ENCODE measurements at regions not wholly inside any gene's neighbourhood (a gene's known extent, or its start where the extent isn't known, plus 50 kb on each side); places are given as distances from the start of the nearest gene placed in this dataset.
"Not testable (repeated sequence)": the region's sequence is repeated elsewhere in the genome, so short reads cannot be mapped to it uniquely, and the experiment has no call there.

DNA sequence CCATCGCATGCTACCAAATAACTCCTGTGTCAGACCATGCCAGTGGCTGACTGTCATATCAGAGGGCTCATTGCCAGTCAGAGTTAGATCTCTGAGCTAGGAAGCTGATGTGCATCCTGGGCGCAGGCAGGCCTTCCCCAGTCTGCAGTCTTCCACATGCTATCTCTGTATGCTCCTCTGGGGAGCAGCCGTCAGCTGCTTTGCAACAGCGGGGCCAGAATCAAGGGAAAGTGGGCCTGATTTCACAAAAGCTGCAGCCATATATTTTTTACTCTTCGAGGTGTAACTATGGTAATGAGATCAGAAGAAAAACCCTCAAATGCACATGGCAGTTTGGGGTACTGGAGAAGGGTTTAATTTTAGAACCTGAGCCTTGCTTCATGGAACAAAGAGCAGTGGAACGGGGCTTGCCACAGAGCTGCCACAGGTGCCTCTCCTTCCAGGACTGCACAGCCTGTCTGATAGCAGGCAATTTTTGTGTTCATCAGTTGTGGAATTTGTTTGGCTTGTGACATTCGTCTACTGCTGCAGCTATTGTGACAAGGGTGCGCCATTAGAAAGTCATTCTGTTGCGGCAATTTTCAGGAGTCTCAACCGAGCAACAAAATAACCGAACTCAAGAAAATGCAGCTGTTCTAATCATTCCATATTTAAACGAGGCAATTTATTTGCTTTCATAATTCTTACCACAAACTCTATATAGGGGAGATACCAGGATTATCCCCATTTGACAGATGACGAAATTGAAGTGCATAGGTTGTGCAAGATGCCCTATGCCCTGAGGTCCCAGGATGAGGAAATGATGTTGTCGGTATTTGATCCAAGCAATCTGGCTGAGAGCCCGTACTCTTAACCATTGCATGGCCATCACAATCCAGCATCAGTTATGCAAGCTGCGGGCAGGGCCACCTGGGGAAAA, 109.6 kb upstream of the CYRIA start:
- peaks cover 13% of the 10 kb centered on the region for H3K4me1 Mint-ChIP-seq (ENCODE audit: low read depth)
- no peaks in the 10 kb centered on the region for H3K36me3 Mint-ChIP-seq (ENCODE audit: low read depth)
- intact Hi-C loops (cut with micrococcal nuclease), result loop anchor here (5.0 kb wide), 1 partner anchor 897 kb away; no protein-coding TSS in a partner anchor
- H3K27me3 Mint-ChIP-seq, result peaks cover 2% of the 10 kb centered on the region
- H3K27ac Mint-ChIP-seq, result no peak overlapping the region
- H3K9me3 Mint-ChIP-seq, result peaks cover 3% of the 10 kb centered on the region
- no peak overlapping the region for H3K4me3 Mint-ChIP-seq

DNA sequence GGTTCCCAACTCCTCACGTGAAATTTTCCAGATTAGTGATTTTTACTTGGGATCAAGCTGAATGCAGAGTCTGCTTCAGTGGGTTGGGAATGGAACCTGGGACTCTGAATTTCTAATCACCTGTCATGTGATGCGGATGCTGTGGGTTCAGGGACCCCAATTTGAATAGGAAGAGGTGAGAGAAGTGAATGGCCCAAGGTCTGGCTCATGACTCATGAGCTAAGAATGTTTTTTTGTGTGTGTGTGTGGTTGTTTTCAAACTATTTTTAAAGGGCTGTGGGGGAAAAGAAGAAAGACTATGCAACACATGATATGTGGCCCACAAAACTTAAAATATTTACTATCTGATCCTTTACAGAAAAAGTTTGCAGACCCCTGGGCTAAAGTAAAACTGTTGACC, 108.5 kb upstream of the CYRIA start:
- Mint-ChIP-seq H3K9me3 (no peaks in the 10 kb centered on the region), H3K36me3 (ENCODE audit: low read depth) (no peaks in the 10 kb centered on the region), H3K4me3 (no peak overlapping the region), H3K27me3 (peaks cover 7% of the 10 kb centered on the region), H3K4me1 (ENCODE audit: low read depth) (peaks cover 13% of the 10 kb centered on the region), H3K27ac (no peak overlapping the region)
- intact Hi-C loops (cut with micrococcal nuclease), result no loop called here

DNA sequence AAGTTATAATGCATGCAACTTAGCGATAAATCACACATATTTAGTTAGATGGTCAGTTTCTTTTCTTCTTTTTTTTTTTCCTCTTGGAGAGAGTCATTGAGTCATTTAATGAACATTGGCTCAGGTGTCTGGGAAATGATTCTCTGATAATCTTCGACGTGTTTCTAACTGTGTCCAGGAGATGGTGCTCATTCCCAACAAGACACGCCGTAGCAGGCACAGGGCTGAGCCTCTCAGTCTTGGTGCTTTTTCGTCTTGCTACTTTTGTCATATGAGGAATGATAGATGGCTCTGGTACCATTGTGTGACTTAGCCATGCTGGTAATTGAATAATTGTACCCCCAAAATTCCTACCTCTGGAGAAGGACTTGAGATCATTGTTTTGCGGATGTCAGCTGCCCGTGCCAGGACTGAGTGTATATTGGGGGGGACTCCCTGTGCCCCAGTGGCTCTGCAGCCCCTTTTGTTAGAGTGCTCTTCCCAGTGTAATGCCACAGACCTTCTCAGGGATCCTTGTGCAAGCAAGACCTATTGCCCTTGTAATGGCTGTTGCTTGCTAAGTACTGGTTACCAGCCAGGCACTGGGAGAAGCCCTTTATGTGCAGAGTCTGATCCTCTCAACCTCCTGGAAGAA, 107.6 kb upstream of the CYRIA start:
- Mint-ChIP-seq H3K27ac (no peak overlapping the region), H3K27me3 (peaks cover 7% of the 10 kb centered on the region), H3K4me1 (ENCODE audit: low read depth) (peaks cover 13% of the 10 kb centered on the region), H3K4me3 (no peak overlapping the region), H3K9me3 (no peaks in the 10 kb centered on the region), H3K36me3 (ENCODE audit: low read depth) (no peaks in the 10 kb centered on the region)
- intact Hi-C loops (cut with micrococcal nuclease), result loop anchor here (1.0 to 2.0 kb wide), 3 partner anchors 127 to 536 kb away; no protein-coding TSS in a partner anchor

DNA sequence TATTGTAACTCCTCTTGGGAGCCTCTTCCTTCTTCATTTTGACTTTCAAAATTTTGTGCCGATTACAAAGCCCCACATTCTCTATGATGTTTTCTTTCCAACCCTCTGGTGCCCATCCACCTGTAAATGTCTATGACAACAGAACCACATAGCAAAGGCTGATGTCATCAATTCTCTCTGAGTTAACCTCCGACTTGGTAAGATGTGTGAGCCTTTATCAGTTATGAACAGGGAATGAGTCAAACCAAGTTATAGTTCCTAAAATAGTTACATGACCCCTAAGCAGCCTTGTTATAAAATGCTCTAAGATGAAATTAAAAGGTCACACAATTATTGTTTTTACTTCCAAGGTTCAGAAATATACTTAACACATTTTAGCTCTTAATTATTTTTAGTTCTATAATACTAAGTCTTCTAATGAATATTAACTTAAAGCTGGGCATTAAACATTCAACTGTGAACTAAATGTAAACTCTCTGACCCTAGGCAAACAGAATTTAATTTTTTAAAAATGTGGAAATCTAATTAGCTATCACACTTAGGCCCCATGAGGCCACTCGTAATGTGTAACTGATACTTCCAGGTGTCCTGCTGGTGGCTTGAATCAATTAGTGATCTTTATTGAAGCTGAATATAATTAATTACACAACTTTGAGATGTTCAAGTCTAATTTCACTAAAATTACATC, 102.3 kb upstream of the CYRIA start:
- Mint-ChIP-seq H3K27me3 (peaks cover 7% of the 10 kb centered on the region), H3K4me3 (no peak overlapping the region), H3K9me3 (no peaks in the 10 kb centered on the region), H3K27ac (no peak overlapping the region), H3K36me3 (ENCODE audit: low read depth) (no peaks in the 10 kb centered on the region), H3K4me1 (ENCODE audit: low read depth) (peaks cover 15% of the 10 kb centered on the region)
- intact Hi-C loops (cut with micrococcal nuclease), result no loop called here

DNA sequence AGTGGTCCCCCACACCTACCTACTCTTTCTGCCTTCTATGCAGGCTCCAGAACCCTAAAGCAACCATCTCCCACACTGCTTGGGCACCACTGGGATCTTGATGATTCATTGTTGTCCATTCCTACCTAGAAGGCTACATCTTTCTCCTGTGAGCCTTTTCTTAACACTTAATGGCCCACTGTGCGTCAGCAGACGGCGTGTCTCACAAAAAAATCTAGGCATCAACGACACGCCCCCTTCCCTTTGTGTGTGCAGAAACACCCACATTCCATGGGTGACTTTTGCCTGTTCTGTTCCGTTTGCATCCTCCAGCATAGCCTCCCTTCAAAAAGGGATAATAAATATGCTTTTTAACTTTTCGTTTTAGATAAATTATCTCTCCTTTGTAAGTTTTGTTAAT, 99.7 kb upstream of the CYRIA start:
- intact Hi-C loops (cut with micrococcal nuclease), result no loop called here
- Mint-ChIP-seq H3K9me3 (no peaks in the 10 kb centered on the region), H3K27ac (no peak overlapping the region), H3K36me3 (ENCODE audit: low read depth) (no peaks in the 10 kb centered on the region), H3K27me3 (peaks cover 5% of the 10 kb centered on the region), H3K4me3 (no peak overlapping the region), H3K4me1 (ENCODE audit: low read depth) (peaks cover 34% of the 10 kb centered on the region)

DNA sequence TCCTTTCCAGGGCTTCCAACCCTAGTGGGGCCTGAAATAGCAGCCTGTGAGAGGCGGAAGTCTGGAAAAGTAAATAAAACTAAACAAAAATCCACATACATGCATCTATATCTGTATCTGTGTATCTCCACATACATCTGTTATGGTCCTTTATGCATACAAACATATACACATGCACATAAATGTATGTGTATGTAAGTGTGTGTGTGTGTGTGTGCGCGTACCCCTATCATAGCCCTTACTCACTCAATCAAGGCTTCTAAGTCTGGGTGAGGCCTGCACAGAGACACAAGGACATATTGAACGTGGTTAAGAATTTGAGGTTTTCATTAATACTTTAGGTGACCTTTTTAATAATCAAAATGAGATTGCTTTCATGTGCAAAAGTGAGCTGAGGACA, 98.9 kb upstream of the CYRIA start:
- intact Hi-C loops (cut with micrococcal nuclease), result no loop called here
- H3K27ac Mint-ChIP-seq, result peak overlapping the region; percentile 61
- no peaks in the 10 kb centered on the region for H3K36me3 Mint-ChIP-seq (ENCODE audit: low read depth)
- peaks cover 41% of the 10 kb centered on the region for H3K4me1 Mint-ChIP-seq (ENCODE audit: low read depth)
- H3K27me3 Mint-ChIP-seq, result no peaks in the 10 kb centered on the region
- no peak overlapping the region for H3K4me3 Mint-ChIP-seq
- no peaks in the 10 kb centered on the region for H3K9me3 Mint-ChIP-seq

DNA sequence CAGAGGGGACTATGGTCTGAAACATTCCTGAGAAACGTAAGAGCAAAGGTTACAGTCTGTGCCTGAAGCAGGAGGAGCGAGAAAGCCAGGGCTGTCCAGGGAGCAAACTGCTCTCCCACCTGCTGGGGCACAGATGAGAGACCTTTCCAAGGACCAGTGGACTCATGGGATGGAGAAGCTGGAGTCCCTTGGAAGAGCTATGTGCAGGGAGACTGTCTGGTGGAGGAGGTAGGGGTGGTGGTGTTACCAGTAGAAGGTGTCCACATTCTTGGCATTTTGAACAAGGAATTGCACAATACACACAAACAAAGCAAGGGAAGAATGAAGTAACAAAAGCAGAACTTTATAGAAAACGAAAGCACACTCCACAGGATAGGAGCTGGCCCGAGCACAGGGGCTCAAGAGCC, 97.9 kb upstream of the CYRIA start:
- no peaks in the 10 kb centered on the region for H3K9me3 Mint-ChIP-seq
- no peaks in the 10 kb centered on the region for H3K27me3 Mint-ChIP-seq
- H3K27ac Mint-ChIP-seq, result peak overlapping the region; percentile 61
- intact Hi-C loops (cut with micrococcal nuclease), result no loop called here
- peaks cover 41% of the 10 kb centered on the region for H3K4me1 Mint-ChIP-seq (ENCODE audit: low read depth)
- no peaks in the 10 kb centered on the region for H3K36me3 Mint-ChIP-seq (ENCODE audit: low read depth)
- H3K4me3 Mint-ChIP-seq, result peak overlapping the region; percentile 38

DNA sequence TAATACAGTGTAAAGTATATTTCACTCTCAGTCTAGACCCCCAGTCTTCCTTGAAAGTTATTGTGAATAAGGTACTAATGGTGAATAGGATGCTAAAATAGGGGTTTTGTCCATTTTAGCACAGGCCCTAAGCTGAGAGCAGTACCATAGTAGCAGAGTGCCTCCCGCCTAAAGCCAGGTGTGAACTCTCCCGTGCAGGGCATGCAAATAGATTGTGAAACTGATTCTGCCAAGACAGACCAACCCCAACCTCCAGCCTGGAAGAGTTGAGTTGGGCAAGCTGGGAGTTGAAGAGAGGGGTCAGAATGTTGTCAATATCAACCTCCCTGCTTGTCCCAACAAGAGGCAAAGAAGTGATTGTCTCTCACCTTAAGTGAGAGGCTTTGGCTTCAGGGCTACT, 97.4 kb upstream of the CYRIA start:
- H3K27me3 Mint-ChIP-seq, result no peaks in the 10 kb centered on the region
- no peaks in the 10 kb centered on the region for H3K36me3 Mint-ChIP-seq (ENCODE audit: low read depth)
- no peaks in the 10 kb centered on the region for H3K9me3 Mint-ChIP-seq
- H3K27ac Mint-ChIP-seq, result peak overlapping the region; percentile 61
- intact Hi-C loops (cut with micrococcal nuclease), result no loop called here
- H3K4me1 Mint-ChIP-seq (ENCODE audit: low read depth), result peaks cover 41% of the 10 kb centered on the region
- H3K4me3 Mint-ChIP-seq, result no peak overlapping the region

DNA sequence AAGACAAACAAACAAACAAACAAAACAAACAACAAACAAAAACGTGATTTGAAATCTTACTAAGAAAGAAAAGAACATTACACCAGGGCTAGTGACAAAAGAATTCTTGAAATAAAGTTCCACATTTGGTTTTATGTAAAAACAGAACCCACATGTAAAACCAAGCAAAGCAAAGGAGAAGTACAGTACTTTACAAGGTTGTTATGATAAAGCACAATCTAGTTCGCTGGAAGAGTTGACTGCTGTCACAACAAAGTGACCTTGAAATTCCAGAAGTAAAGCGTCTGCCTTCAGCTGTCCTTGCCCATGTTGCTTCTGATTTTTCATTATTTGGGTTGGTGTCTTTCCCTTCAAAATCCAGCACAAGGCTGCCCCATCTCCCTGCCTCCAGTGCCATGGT, 94.8 kb upstream of the CYRIA start:
- Mint-ChIP-seq H3K36me3 (ENCODE audit: low read depth) (no peaks in the 10 kb centered on the region), H3K27ac (peak overlapping the region; percentile 95), H3K27me3 (no peaks in the 10 kb centered on the region), H3K4me1 (ENCODE audit: low read depth) (peaks cover 54% of the 10 kb centered on the region), H3K9me3 (no peaks in the 10 kb centered on the region), H3K4me3 (peak overlapping the region; percentile 35)
- intact Hi-C loops (cut with micrococcal nuclease), result no loop called here

DNA sequence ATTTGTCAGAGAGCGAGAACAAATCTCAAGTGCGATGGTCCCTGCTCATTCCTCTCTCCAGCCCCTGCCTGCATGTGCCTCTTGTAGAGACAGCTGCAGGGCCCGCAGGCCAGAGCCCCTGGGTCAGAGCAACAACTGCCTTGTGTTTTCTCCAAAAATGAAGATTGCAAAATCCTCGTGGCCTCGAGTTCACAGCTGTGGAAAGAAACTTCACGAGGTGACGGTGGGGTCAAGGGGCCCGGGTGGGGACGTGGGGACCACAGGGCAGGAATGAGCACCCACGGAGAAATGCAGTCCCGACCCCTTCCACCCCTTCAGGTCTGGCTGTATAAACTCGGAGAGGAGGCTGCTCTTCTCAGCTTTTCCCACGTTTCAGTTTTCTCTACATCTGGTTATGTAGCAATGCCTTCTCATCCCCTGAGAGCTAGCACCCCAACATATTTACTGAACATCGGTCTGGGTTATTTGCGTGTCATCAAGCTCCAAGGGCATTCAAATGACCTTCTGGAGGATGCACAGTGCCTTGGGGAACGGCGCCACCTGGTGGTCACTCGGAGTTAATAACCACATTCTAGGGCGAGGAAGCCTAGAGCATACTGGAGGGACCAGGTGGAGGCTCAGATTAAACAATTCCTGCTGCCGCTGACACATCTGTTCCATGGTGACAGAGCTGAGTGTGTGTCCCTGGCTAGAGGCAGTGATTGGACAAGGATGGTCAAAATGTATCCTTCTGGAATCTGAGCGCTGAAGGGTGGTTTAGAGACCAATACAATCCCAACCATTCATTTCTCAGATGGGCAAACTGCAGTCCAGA, 91.4 kb upstream of the CYRIA start:
- Mint-ChIP-seq H3K4me1 (ENCODE audit: low read depth) (peaks cover 45% of the 10 kb centered on the region), H3K36me3 (ENCODE audit: low read depth) (no peaks in the 10 kb centered on the region), H3K27me3 (no peaks in the 10 kb centered on the region), H3K9me3 (no peaks in the 10 kb centered on the region), H3K4me3 (no peak overlapping the region), H3K27ac (peak overlapping the region; percentile 41)
- intact Hi-C loops (cut with micrococcal nuclease), result loop anchor here (1.0 to 5.0 kb wide), 4 partner anchors 125 to 232 kb away; no protein-coding TSS in a partner anchor

DNA sequence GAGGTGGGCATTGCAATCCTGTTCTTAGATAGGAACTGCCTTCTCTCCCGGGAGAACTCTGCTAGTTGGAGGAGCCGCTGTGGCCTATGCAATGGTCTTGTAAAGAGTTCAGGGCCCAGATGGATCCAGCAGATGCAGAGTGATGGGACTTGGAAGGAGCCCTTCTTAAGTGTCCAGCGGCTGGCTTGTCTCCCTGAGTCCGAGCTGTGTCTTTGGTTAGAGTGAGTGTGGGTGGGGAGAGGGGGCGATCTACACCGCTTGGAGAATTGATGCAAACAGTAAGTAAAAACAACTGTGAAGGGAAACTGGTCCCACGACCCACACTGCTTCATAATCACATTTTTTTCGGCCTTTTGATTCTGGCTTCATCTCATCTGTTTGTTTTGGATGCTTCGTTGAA, 89.8 kb upstream of the CYRIA start:
- Mint-ChIP-seq H3K9me3 (no peaks in the 10 kb centered on the region), H3K4me3 (no peak overlapping the region), H3K27me3 (no peaks in the 10 kb centered on the region), H3K36me3 (ENCODE audit: low read depth) (no peaks in the 10 kb centered on the region), H3K27ac (no peak overlapping the region), H3K4me1 (ENCODE audit: low read depth) (peaks cover 31% of the 10 kb centered on the region)
- intact Hi-C loops (cut with micrococcal nuclease), result loop anchor here (5.0 kb wide), 1 partner anchor 123 kb away; no protein-coding TSS in a partner anchor

DNA sequence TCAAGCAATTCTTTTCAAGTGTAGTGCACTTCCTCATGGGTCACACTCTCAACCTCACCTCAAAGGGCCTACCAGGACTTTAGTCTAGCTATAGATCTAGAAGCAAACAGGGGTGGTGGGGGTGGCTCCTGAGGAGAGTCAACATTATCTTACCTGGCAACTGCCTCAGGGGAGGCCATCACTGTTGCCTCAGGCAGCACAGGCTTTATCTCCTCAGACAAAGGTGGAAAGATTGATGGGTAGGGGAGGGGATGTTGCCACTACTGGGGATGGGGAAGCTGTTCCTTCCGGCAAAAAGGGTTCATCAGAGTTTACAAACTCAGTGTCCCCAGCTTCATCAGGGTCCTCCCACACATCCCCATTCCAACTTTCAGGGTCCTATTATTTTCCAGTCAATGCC, 87.4 kb upstream of the CYRIA start:
- intact Hi-C loops (cut with micrococcal nuclease), result loop anchor here (1.0 kb wide), 1 partner anchor 11 kb away; no protein-coding TSS in a partner anchor
- not testable (repeated sequence) for H3K27me3 Mint-ChIP-seq; H3K9me3 Mint-ChIP-seq; H3K27ac Mint-ChIP-seq; H3K4me3 Mint-ChIP-seq; H3K36me3 Mint-ChIP-seq (ENCODE audit: low read depth)
- H3K4me1 Mint-ChIP-seq (ENCODE audit: low read depth), result peaks cover 44% of the 10 kb centered on the region

DNA sequence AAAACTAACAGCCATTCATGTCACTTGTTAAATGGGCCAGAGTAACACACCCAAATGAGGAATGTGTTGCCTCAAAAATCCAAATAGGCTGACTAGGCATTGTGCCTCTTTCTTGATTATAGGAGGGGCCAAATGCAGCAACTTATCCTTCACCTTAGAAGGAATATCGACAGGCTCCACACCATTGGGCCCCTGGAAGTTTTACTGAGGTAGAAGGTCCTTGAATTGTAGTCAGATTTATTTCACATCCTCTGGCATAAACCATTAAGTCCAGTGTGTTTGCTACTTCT, 85.2 kb upstream of the CYRIA start:
- peaks cover 51% of the 10 kb centered on the region for H3K4me1 Mint-ChIP-seq (ENCODE audit: low read depth)
- H3K9me3 Mint-ChIP-seq; H3K36me3 Mint-ChIP-seq (ENCODE audit: low read depth); H3K27ac Mint-ChIP-seq; H3K27me3 Mint-ChIP-seq; intact Hi-C loops (cut with micrococcal nuclease); H3K4me3 Mint-ChIP-seq: not testable (repeated sequence)

Measured in dendritic cell treated with granulocyte-macrophage colony-stimulating factor and Interleukin-4, amounts not matched to agents 40 ng/mL and 50 ng/mL, for 4 days (primary cell).